Osteocyte (in vitro differentiated cells): ENCODE measurements at regions not wholly inside any gene's neighbourhood (a gene's known extent, or its start where the extent isn't known, plus 50 kb on each side); places are given as distances from the start of the nearest gene placed in this dataset.
"Not testable (repeated sequence)": the region's sequence is repeated elsewhere in the genome, so short reads cannot be mapped to it uniquely, and the experiment has no call there.

Experiments
- DNase-seq: peaks from one replicate; pipeline ENCODE4 v3.0.0; 2021; ENCODE audit warnings: mixed read lengths; ENCODE audit not compliant: unreplicated experiment; ENCODE audit errors: extremely low spot score
- H3K27ac Mint-ChIP-seq: one replicate; pipeline ENCODE4 v1.8.0; 2021; ENCODE audit warnings: mild to moderate bottlenecking, mixed read lengths; ENCODE audit not compliant: unreplicated experiment
- H3K27me3 Mint-ChIP-seq: one replicate; pipeline ENCODE4 v1.8.0; 2021; ENCODE audit warnings: mixed read lengths; ENCODE audit not compliant: unreplicated experiment
- H3K36me3 Mint-ChIP-seq: one replicate; pipeline ENCODE4 v1.8.0; 2021; ENCODE audit warnings: mixed read lengths; ENCODE audit not compliant: unreplicated experiment
- H3K4me1 Mint-ChIP-seq: one replicate; pipeline ENCODE4 v1.8.0; 2021; ENCODE audit warnings: mixed read lengths; ENCODE audit not compliant: unreplicated experiment
- H3K4me3 Mint-ChIP-seq: one replicate; pipeline ENCODE4 v1.8.0; 2021; ENCODE audit warnings: mild to moderate bottlenecking, moderate library complexity, mixed read lengths; ENCODE audit not compliant: unreplicated experiment
- H3K9me3 Mint-ChIP-seq: one replicate; pipeline ENCODE4 v1.8.0; 2021; ENCODE audit warnings: mixed read lengths; ENCODE audit not compliant: unreplicated experiment

- DNase-seq, H3K9me3 Mint-ChIP-seq, H3K4me1 Mint-ChIP-seq, H3K27ac Mint-ChIP-seq, H3K27me3 Mint-ChIP-seq, H3K36me3 Mint-ChIP-seq, H3K4me3 Mint-ChIP-seq: not testable (repeated sequence)
Observed at GRCh38 chr1:120248726-120249427, 72.6 kb upstream of the SEC22B start.

- not testable (repeated sequence) for H3K9me3 Mint-ChIP-seq, H3K27ac Mint-ChIP-seq, H3K4me1 Mint-ChIP-seq, H3K27me3 Mint-ChIP-seq, DNase-seq, H3K4me3 Mint-ChIP-seq, H3K36me3 Mint-ChIP-seq
Observed at GRCh38 chr1:120248203-120248602, 71.9 kb upstream of the SEC22B start.

- not testable (repeated sequence) for H3K9me3 Mint-ChIP-seq
Observed at GRCh38 chr1:120243867-120244266, 67.5 kb upstream of the SEC22B start.

GRCh38 chr1:120242582-120242981 lies 66.3 kb upstream of the SEC22B start:
- not testable (repeated sequence) for H3K9me3 Mint-ChIP-seq, H3K4me1 Mint-ChIP-seq

More at GRCh38 chr1:120243867-120244266, 67.5 kb upstream of the SEC22B start:
- not testable (repeated sequence) for H3K4me3 Mint-ChIP-seq, H3K36me3 Mint-ChIP-seq, H3K27ac Mint-ChIP-seq, H3K27me3 Mint-ChIP-seq, DNase-seq, H3K4me1 Mint-ChIP-seq

GRCh38 chr1:120241868-120242267 lies 65.5 kb upstream of the SEC22B start:
- not testable (repeated sequence) for DNase-seq, H3K27me3 Mint-ChIP-seq, H3K27ac Mint-ChIP-seq, H3K9me3 Mint-ChIP-seq, H3K4me3 Mint-ChIP-seq, H3K36me3 Mint-ChIP-seq, H3K4me1 Mint-ChIP-seq

More at GRCh38 chr1:120242582-120242981, 66.3 kb upstream of the SEC22B start:
- not testable (repeated sequence) for H3K27me3 Mint-ChIP-seq, H3K4me3 Mint-ChIP-seq, H3K36me3 Mint-ChIP-seq, H3K27ac Mint-ChIP-seq, DNase-seq

GRCh38 chr1:120240181-120240580 lies 63.9 kb upstream of the SEC22B start:
- H3K4me3 Mint-ChIP-seq, H3K27me3 Mint-ChIP-seq, H3K9me3 Mint-ChIP-seq, H3K4me1 Mint-ChIP-seq, DNase-seq, H3K36me3 Mint-ChIP-seq, H3K27ac Mint-ChIP-seq: not testable (repeated sequence)

GRCh38 chr1:120239351-120239750 lies 63.0 kb upstream of the SEC22B start:
- H3K4me1 Mint-ChIP-seq, H3K4me3 Mint-ChIP-seq, DNase-seq, H3K36me3 Mint-ChIP-seq, H3K27me3 Mint-ChIP-seq, H3K27ac Mint-ChIP-seq, H3K9me3 Mint-ChIP-seq: not testable (repeated sequence)

GRCh38 chr1:120238867-120239266 lies 62.5 kb upstream of the SEC22B start:
- H3K27me3 Mint-ChIP-seq, H3K36me3 Mint-ChIP-seq, H3K27ac Mint-ChIP-seq, H3K4me3 Mint-ChIP-seq, H3K4me1 Mint-ChIP-seq, DNase-seq, H3K9me3 Mint-ChIP-seq: not testable (repeated sequence)

GRCh38 chr1:120233661-120234018 lies 57.3 kb upstream of the SEC22B start:
- H3K4me3 Mint-ChIP-seq, H3K27me3 Mint-ChIP-seq, H3K9me3 Mint-ChIP-seq, H3K4me1 Mint-ChIP-seq, H3K36me3 Mint-ChIP-seq, H3K27ac Mint-ChIP-seq, DNase-seq: not testable (repeated sequence)

GRCh38 chr1:120232834-120233660 lies 56.7 kb upstream of the SEC22B start:
- H3K9me3 Mint-ChIP-seq, H3K27ac Mint-ChIP-seq, H3K4me3 Mint-ChIP-seq, H3K36me3 Mint-ChIP-seq, DNase-seq, H3K4me1 Mint-ChIP-seq, H3K27me3 Mint-ChIP-seq: not testable (repeated sequence)

GRCh38 chr1:120229835-120230234 lies 53.5 kb upstream of the SEC22B start:
- not testable (repeated sequence) for H3K27me3 Mint-ChIP-seq, H3K9me3 Mint-ChIP-seq, DNase-seq, H3K27ac Mint-ChIP-seq, H3K4me3 Mint-ChIP-seq, H3K36me3 Mint-ChIP-seq, H3K4me1 Mint-ChIP-seq
